CD4-positive, alpha-beta T cell (primary cell): ENCODE measurements at regions not wholly inside any gene's neighbourhood (a gene's known extent, or its start where the extent isn't known, plus 50 kb on each side); places are given as distances from the start of the nearest gene placed in this dataset.

Experiments used
- ATAC-seq: fragments of 200-7000 bp; cut with Tn5 transposase; one replicate; pipeline ENCODE4 v1.10.0; 2022; ENCODE audit warnings: mild to moderate bottlenecking; ENCODE audit not compliant: poor library complexity
- CTCF ChIA-PET: fragments of 350-600 bp; sonication (Branson Sonifier 250); formaldehyde crosslinking; loops from one replicate; lab custom pipeline; 2021; ENCODE audit warnings: antibody characterized with exemption, inconsistent platforms; lab: Charles Lee
- POLR2A ChIA-PET: fragments of 350-600 bp; sonication (Branson Sonifier 250); formaldehyde crosslinking; loops from one replicate; lab custom pipeline; 2021; ENCODE audit warnings: antibody characterized with exemption, inconsistent platforms; lab: Charles Lee
- DNase-seq, 14 experiments: peaks; one replicate each; pipeline ENCODE4 v3.0.0-alpha.2; 2013 to 2020; ENCODE audit warnings: mixed read lengths in 2 of 14
- H3K27ac ChIP-seq, 2 donors: one replicate each; pipeline versions ENCODE4 v1.5.1 to v1.7.0; 2013; ENCODE audit warnings: low read length in 2 of 2, low read depth in 1 of 2, mild to moderate bottlenecking in 1 of 2
- H3K27me3 ChIP-seq, 2 experiments: 1 replicate in 1 of 2; 2 replicates in 1 of 2; pipeline versions ENCODE4 v1.6.1 to v1.7.0; 2013; ENCODE audit warnings: low read length in 2 of 2, control low read depth in 1 of 2, mild to moderate bottlenecking in 1 of 2, moderate library complexity in 1 of 2; ENCODE audit not compliant: insufficient read depth in 2 of 2, control insufficient read depth in 1 of 2
- H3K36me3 ChIP-seq: one replicate; pipeline ENCODE4 v1.6.1; 2013; ENCODE audit warnings: low read length, control low read depth; ENCODE audit not compliant: insufficient read depth
- H3K4me1 ChIP-seq: one replicate; pipeline ENCODE4 v1.6.1; 2013; ENCODE audit warnings: low read length, control low read depth; ENCODE audit not compliant: insufficient read depth
- H3K4me3 ChIP-seq: one replicate; pipeline ENCODE4 v1.5.1; 2013; ENCODE audit warnings: mild to moderate bottlenecking, low read length, moderate library complexity
- H3K9me3 ChIP-seq, 2 experiments: 1 replicate in 1 of 2; 2 replicates in 1 of 2; pipeline versions ENCODE4 v1.6.1 to v1.7.0; 2013; ENCODE audit warnings: low read length in 2 of 2, mild to moderate bottlenecking in 2 of 2, control low read depth in 1 of 2, moderate library complexity in 1 of 2; ENCODE audit not compliant: control insufficient read depth in 1 of 2, insufficient read depth in 1 of 2
- H3K27ac Mint-ChIP-seq: one replicate; pipeline ENCODE4 v1.8.0; 2020; ENCODE audit warnings: mixed read lengths
- H3K27me3 Mint-ChIP-seq: one replicate; pipeline ENCODE4 v1.8.0; 2021; ENCODE audit warnings: mixed read lengths
- H3K36me3 Mint-ChIP-seq: one replicate; pipeline ENCODE4 v1.8.0; 2021; ENCODE audit warnings: low read depth, mixed read lengths
- H3K4me1 Mint-ChIP-seq: one replicate; pipeline ENCODE4 v1.8.0; 2021; ENCODE audit warnings: low read depth, mixed read lengths
- H3K4me3 Mint-ChIP-seq: one replicate; pipeline ENCODE4 v1.8.0; 2020; ENCODE audit warnings: mild to moderate bottlenecking, mixed read lengths
- H3K9me3 Mint-ChIP-seq: one replicate; pipeline ENCODE4 v1.8.0; 2020; ENCODE audit warnings: mixed read lengths
- CTCF ChIP-seq: fragments of 200-600 bp; IDR thresholded peaks from one replicate; pipeline ENCODE4 v1.8.0; 2022; ENCODE audit warnings: antibody characterized with exemption, mild to moderate bottlenecking
- intact Hi-C, 2 experiments: fragments of 100-400 bp; cut with DNase I in 1 of 2; cut with micrococcal nuclease in 1 of 2; formaldehyde crosslinking; loops; one replicate each; pipeline versions ENCODE4 v1.15.1 to v1.9.0; 2023 to 2025; cut with DNase I, micrococcal nuclease

GRCh38 chr4:128608006-128608405, 201.5 kb upstream of the JADE1 start:
- Mint-ChIP-seq H3K9me3 (no peaks in the 10 kb centered on the region), H3K27ac (no peak overlapping the region), H3K27me3 (peaks cover 3% of the 10 kb centered on the region), H3K4me3 (no peak overlapping the region), H3K36me3 (no peaks in the 10 kb centered on the region), H3K4me1 (no peaks in the 10 kb centered on the region)
- Histone ChIP-seq H3K36me3 (no peaks in the 10 kb centered on the region), H3K4me1 (no peaks in the 10 kb centered on the region), H3K27ac (no peak overlapping the region), H3K27me3 (no peaks in the 10 kb centered on the region), H3K9me3 (no peaks in the 10 kb centered on the region), H3K4me3 (no peak overlapping the region)
- intact Hi-C loops, result no loop called here
- TF ChIP-seq CTCF, result no peak
- CTCF ChIA-PET, result no interaction called here
- DNase-seq (no peak), ATAC-seq (no peak)
- POLR2A ChIA-PET, result no interaction called here

- Histone ChIP-seq H3K36me3 (no peaks in the 10 kb centered on the region), H3K4me3 (no peak overlapping the region), H3K9me3 (no peaks in the 10 kb centered on the region), H3K27ac (no peak overlapping the region), H3K27me3 (no peaks in the 10 kb centered on the region), H3K4me1 (no peaks in the 10 kb centered on the region)
- intact Hi-C loops, result no loop called here
- no peak for ATAC-seq
- ChIA-PET POLR2A (no interaction called here), CTCF (no interaction called here)
- Mint-ChIP-seq H3K9me3 (no peaks in the 10 kb centered on the region), H3K27me3 (peaks cover 3% of the 10 kb centered on the region), H3K4me1 (no peaks in the 10 kb centered on the region), H3K27ac (no peak overlapping the region), H3K4me3 (no peak overlapping the region), H3K36me3 (no peaks in the 10 kb centered on the region)
- DNase-seq, result no peak
- TF ChIP-seq CTCF, result no peak
Observed at GRCh38 chr4:128606173-128606572, 203.3 kb upstream of the JADE1 start.

- Histone ChIP-seq H3K27ac (no peak overlapping the region), H3K36me3 (no peaks in the 10 kb centered on the region), H3K27me3 (no peaks in the 10 kb centered on the region), H3K4me1 (no peaks in the 10 kb centered on the region), H3K4me3 (no peak overlapping the region), H3K9me3 (no peaks in the 10 kb centered on the region)
- Mint-ChIP-seq H3K36me3 (no peaks in the 10 kb centered on the region), H3K27me3 (peaks cover 3% of the 10 kb centered on the region), H3K9me3 (no peaks in the 10 kb centered on the region), H3K27ac (no peak overlapping the region), H3K4me1 (no peaks in the 10 kb centered on the region), H3K4me3 (no peak overlapping the region)
- ATAC-seq (no peak), DNase-seq (no peak)
- POLR2A ChIA-PET, result no interaction called here
- intact Hi-C loops, result no loop called here
- no peak for TF ChIP-seq CTCF
- CTCF ChIA-PET, result no interaction called here
Observed at GRCh38 chr4:128604840-128605239, 204.7 kb upstream of the JADE1 start.
